22Rv1 (cell line): ENCODE measurements at regions not wholly inside any gene's neighbourhood (a gene's known extent, or its start where the extent isn't known, plus 50 kb on each side); places are given as distances from the start of the nearest gene placed in this dataset.

Experiments used
- H3K27ac ChIP-seq: fragments of 450-650 bp; 2 replicates; pipeline ENCODE4 v1.5.1; 2017
- CTCF ChIP-seq: fragments of 450-650 bp; IDR thresholded peaks from 2 replicates; pipeline ENCODE4 v1.5.1; 2017; ENCODE audit warnings: mild to moderate bottlenecking
- ZFX ChIP-seq: fragments of 450-650 bp; IDR thresholded peaks from 2 replicates; pipeline ENCODE4 v1.6.1; 2017; ENCODE audit warnings: antibody characterized with exemption, borderline replicate concordance

- H3K27ac ChIP-seq: no peak overlapping the region
- no peak for TF ChIP-seq CTCF
- no peak for TF ChIP-seq ZFX
Measured at GRCh38 chr18:37673671-37674070, 108.1 kb upstream of the CELF4 start.

- H3K27ac ChIP-seq: no peak overlapping the region
- no peak for TF ChIP-seq CTCF
- TF ChIP-seq ZFX: no peak
Measured at GRCh38 chr18:37672932-37673595, 107.5 kb upstream of the CELF4 start.

GRCh38 chr18:37672001-37672400, 106.4 kb upstream of the CELF4 start:
- H3K27ac ChIP-seq: no peak overlapping the region
- TF ChIP-seq ZFX: no peak
- TF ChIP-seq CTCF: no peak

GRCh38 chr18:37671530-37671929, 105.9 kb upstream of the CELF4 start:
- no peak overlapping the region for H3K27ac ChIP-seq
- TF ChIP-seq ZFX (no peak), CTCF (no peak)

- TF ChIP-seq ZFX (no peak), CTCF (no peak)
- no peak overlapping the region for H3K27ac ChIP-seq
Measured at GRCh38 chr18:37671119-37671518, 105.5 kb upstream of the CELF4 start.

GRCh38 chr18:37669991-37670534, 104.5 kb upstream of the CELF4 start:
- 0 out of 2 replicates have a peak overlapping the region, but pooled peaks have one; percentile 18 for H3K27ac ChIP-seq
- TF ChIP-seq CTCF: no peak
- no peak for TF ChIP-seq ZFX

GRCh38 chr18:37668971-37669747, 103.6 kb upstream of the CELF4 start:
- TF ChIP-seq CTCF: no peak
- TF ChIP-seq ZFX: no peak
- H3K27ac ChIP-seq: no peak overlapping the region
